ENCODE measurements at regions not wholly inside any gene's neighbourhood (a gene's known extent, or its start where the extent isn't known, plus 50 kb on each side); places are given as distances from the start of the nearest gene placed in this dataset.

- TF ChIP-seq CTCF (IDR thresholded peaks at IDR 0.05; ENCODE audit: low read depth, low read length) (no peak), EZH2phosphoT487 (IDR thresholded peaks at IDR 0.05; ENCODE audit: low read depth) (no peak)
Observed at GRCh38 chr7:84941291-84941690, 245.6 kb downstream of the SEMA3D start.

Data from OCI-LY3 (cell line).